ENCODE measurements at regions not wholly inside any gene's neighbourhood (a gene's known extent, or its start where the extent isn't known, plus 50 kb on each side); places are given as distances from the start of the nearest gene placed in this dataset.
A peak's percentile ranks its signal among the peaks of the same experiment; 100 is the strongest.

DNA sequence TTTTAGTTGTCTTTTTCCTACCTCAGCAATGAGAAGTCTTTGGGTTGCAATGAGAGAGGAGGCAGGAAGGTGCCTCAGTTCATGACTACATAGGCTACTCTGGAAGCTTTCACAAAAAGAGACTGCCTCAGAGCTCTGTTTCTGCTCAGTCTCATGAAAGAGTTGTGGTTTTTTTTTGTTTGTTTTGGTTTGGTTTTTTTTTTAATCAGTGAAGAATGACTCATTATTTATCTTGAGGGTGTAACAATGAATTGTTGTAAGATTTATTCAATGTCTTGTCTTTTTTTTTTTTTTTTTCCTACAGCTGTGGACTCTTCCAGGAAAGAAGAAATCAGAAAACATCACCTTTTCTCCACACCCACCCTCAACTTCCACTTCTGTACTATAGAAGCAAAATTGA lies 67.5 kb upstream of the CXCL13 start:
- Histone ChIP-seq H3K27me3 (no peaks in the 10 kb centered on the region), H3K4me1 (peaks cover 0 to 14% (median 0%) of the 10 kb centered on the region in 10 experiments; a peak in 3 of 20 replicates), H3K4me3 (no peak overlapping the region), H4K20me1 (no peaks in the 10 kb centered on the region), H3K4me2 (peak overlapping the region in 2 of 11 experiments; percentile 13 to 32; a peak in 2 of 22 replicates), H3K9ac (no peak overlapping the region), H3K27ac (no peak overlapping the region), H3K9me3 (replicated peaks in 1 of 11) (peaks cover 0 to 5% (median 0%) of the 10 kb centered on the region in 11 experiments; a peak in 2 of 22 replicates), H3K36me3 (no peaks in the 10 kb centered on the region)
- TF ChIP-seq Cebpa-rat (IDR thresholded peaks at IDR 0.05): no peak

DNA sequence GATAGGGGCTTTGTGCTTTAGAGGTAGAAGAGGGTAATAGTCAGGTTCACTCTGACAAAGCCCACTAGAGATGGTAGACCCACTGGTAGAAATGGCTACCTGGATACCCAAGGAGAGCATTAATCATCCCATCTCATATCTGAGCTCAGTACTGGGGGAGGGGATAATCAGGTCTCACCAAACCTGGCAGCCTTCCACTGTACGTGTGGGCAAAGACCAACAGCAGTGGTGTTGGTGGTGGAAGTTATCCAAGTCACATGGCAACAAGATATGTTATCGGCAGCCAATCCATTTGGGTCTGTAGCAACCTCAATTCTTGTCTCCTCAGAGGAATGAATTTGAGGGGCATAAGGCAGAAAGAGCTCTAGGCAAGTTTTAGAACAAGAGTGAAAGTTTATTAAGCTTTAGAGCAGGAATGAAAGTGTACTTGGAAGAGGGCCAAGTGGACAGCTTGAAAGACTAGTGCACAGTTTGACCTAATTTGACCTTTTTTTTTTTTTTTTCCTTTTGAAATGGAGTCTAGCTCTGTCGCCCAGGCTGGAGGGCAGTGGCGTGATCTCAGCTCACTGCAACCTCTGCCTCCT lies 67.0 kb upstream of the CXCL13 start:
- no peak overlapping the region for H3K27ac ChIP-seq

More for the DNA sequence above, 67.0 kb upstream of the CXCL13 start:
- H3K9ac ChIP-seq: no peak overlapping the region
- H3K4me2 ChIP-seq: peak overlapping the region in 2 of 11 experiments; percentile 13 to 32; a peak in 2 of 22 replicates
- peaks cover 0 to 5% (median 0%) of the 10 kb centered on the region in 11 experiments; a peak in 3 of 22 replicates for H3K9me3 ChIP-seq (replicated peaks in 1 of 11)
- no peak for TF ChIP-seq Cebpa-rat (IDR thresholded peaks at IDR 0.05)
- H4K20me1 ChIP-seq: no peaks in the 10 kb centered on the region
- no peak overlapping the region for H3K4me3 ChIP-seq
- H3K27me3 ChIP-seq: no peaks in the 10 kb centered on the region
- peaks cover 0 to 14% (median 0%) of the 10 kb centered on the region in 10 experiments; a peak in 3 of 20 replicates for H3K4me1 ChIP-seq
- no peaks in the 10 kb centered on the region for H3K36me3 ChIP-seq
